ENCODE measurements at regions not wholly inside any gene's neighbourhood (a gene's known extent, or its start where the extent isn't known, plus 50 kb on each side); places are given as distances from the start of the nearest gene placed in this dataset.
"Not testable (repeated sequence)": the region's sequence is repeated elsewhere in the genome, so short reads cannot be mapped to it uniquely, and the experiment has no call there.

DNA sequence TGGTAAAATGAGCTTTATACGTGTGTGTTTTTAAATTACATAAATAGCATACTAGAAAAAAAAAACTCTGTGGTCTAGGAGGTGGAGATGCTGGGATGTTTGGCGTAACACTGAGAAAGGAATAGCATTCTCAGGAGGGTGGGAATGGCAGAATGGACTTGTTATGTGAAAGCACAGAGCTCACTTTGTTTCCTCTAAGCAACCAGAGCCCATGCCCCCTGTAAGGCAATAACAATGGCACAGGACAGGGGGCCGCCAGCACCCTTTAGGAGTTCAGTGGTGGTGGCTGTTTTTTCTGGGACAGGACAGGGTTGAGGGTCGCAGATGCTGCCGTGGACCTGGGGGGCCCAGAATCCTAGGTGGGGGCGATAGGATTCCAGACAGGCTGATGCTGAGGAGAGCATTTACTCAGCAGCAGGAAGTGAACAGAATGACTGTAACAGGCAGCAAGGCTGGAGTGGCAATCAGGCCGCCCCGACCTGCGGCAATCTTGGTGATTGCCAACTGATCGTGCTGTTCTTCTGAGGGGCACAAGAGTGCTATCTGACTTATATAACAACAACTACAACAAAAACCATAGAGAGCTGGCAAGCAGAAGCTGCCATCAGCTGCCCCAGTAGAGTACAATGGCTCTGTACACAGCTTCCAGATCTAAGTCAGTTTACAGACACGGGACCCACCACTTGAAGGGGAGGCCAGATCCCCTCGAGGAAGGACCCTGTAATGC lies 160.4 kb downstream of the UACA start:
- DNase-seq (ENCODE audit: low read depth): no peak

DNA sequence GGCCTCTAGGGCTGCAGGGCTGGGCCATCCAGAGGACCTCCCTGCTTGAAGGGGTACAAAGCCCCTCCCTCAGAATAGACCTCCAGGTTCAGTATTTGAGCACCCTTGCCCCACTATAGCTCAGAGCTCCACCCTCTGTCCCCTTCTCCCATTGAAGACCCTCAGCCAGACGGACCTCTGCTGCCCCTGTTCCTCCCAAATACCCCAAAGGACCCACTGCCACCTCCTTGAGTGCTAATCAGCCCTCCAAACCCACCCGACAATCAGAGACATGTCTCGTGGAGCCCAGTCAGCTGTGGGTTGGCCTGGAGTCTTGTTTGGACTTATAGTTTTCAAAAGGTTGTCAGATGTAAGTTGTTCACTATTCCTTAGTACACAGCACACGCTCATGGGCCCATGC lies 161.1 kb downstream of the UACA start:
- no peak for DNase-seq (ENCODE audit: low read depth)

DNA sequence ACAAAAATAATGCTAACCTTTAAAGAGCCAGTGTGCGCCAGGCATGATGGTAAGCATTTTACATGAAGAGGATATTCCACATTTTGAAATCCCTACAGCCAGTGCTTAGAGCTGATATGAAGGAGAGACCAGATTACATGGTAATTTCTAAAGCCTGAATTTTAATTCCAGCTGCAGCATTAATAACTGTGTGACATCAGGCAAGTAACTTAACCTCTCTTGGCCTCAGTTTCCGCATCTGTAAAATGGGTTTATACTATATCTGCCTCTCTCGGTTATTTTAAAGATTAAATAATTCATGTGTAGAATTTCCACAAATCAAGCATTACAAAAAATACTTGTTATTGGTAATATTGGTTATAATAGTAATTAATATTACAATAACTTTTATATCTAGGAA lies 165.4 kb downstream of the UACA start:
- DNase-seq (ENCODE audit: low read depth): no peak

DNA sequence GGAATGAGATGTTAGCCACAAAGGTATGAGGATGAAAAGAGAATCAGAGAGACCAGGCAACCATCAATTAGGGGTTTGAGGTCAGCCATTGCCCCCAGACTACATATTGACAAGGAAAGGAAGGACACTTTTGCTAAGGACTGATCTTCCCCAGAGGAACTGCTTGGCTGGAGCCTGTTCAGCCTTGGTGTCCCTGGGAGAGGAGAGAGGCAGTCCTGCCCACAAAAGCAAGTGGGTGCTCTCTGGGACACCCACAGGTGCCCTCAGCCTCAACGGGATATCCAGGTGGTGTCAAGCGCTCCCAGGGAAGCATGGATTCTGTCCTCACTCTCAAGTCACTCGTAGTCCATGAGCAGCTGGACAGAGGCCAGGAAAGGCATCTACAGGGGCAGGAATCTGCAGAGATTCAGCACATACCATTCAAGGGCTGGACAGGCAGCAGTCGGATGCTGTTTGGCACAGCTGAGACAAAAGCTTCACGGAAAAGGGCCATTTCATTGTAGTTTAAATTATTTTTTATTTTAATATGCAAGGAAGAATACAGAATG lies 166.2 kb downstream of the UACA start:
- DNase-seq (ENCODE audit: low read depth): peak; percentile 61

DNA sequence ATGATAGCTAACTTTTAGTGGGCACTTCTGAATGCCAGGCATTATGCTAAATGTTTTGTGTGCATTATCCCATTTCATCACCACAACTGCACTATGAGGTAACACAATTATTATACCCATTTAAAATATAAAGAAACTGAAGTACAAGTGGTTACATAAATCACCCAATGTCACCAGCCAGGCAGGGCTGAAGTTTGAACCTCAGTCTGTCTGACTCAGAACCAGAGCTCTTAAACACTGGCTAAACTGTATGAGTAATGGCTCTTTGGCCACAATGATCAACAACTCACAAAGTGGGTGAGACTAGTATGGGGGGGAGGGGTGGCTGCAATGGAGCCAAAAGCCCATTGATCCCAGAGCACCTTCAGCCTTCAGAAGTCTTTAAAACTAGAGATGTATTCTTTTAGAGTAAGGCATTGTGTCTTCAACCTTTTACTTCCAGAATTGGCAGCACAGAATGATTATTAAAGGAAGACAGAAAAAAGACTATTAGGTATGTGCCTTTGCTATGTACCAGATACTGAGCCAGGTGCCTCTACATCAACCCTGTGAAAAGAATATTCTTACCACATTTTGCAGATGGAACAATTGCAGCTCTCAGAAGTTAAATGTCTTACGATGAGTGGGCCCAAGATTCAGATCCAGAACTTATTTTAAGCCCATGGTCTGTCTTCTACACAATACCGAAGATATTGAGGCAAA lies 166.9 kb downstream of the UACA start:
- peak; percentile 97 for DNase-seq (ENCODE audit: low read depth)

DNA sequence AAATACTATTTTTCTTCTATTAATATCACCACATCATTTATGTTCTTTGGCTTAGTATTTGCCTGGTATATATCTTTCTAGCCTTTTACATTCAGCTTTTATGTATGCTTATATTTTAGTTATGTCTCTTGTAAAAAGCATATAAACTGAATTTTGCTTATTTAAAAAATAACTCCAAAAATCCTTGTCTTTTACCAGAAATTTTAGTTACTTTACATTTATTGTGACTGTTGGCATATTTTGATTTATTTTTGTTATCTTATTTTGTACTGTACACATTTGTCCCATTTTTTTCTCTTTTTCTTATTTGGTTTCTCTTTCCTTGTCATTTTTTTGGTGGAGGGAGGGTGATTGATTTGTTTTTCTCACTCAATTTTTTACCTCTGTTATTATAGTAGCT lies 169.6 kb downstream of the UACA start:
- no peak for DNase-seq (ENCODE audit: low read depth)

DNA sequence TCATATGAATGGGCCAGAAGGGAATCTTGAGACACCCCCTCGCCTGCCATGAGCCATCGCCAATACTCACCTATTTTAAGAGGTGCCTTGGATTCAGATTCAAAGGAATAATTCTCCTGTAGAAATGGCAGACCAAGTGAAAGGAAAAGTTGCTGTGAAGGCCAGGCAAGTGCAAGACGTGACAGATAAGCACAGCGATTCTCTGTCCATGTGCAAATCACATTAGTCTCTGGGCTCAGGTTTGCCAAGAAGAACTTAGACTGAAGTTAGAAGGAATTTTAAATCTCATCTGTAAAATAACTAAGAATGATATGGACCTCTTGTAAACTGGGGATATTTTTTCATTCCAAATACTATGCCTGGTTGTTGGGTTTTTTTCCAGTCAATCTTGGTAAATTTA lies 173.6 kb downstream of the UACA start:
- no peak for DNase-seq (ENCODE audit: low read depth)

DNA sequence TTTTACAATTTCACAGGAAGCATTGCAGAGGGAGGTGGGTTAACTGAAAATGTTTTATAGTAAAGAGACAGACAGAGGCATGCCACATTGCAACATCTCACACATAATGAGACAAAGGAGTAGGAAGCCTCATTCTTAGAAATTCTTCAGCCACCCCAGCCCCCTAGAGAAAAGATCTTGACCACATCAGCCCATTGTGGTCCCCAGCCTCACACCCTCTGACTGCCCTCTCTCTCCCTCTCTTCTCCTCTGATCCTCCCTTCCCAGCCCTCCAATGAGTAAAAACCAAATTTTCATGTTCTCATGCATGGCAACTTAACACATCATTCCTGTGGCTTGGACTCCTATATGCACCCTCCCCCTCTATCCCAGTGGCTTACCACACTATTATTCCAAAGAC lies 174.1 kb downstream of the UACA start:
- DNase-seq (ENCODE audit: low read depth): peak; percentile 91

DNA sequence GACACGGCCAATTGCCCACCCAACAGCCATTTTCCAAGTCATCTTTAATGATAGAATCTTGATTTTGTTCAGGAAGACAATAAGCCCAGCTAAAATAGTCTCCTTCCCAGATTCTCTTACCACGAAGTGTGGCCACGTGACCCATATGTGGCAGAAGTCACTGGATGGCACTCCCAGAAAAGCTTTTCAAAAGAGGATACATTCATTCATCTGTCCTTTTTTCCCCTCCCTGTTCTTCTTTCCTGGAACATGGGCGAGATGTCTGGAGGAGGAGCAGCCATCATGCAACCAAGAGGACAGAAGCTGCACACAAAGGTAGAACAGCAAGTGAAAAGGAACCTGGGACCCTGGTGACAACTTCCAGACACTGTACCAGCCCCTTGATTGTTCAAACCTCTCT lies 174.7 kb downstream of the UACA start:
- no peak for DNase-seq (ENCODE audit: low read depth)

DNA sequence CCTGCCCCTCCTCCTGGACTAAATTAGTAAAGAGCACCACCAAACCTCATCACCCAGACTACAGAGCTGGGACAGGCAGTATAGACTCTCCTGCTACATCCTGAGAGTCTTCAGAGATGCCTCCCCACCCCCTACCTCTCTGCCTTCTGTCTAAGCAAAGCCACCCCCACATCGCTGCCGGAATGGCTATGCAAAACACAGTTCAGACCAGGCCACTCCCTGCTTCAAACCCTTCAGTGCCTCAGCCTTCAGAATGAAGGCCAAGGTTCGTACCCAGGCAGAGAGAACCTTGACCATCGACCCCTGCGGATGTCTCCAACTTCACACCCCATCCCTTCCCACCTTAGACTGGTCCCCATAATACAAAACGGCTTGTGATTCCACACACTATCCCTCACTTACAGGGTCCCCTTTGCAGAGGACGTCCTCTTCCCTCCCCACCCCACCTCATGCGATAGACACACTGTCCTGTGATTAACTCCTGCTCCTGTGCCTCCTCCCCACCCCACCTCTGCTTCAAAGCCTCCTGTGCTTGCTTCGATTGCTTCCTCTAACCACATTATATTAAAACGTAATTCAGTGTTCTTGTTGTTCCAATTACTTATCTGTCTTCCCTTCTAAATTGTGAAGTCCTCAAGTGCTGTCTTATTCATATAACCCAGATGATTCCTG lies 175.3 kb downstream of the UACA start:
- DNase-seq (ENCODE audit: low read depth): no peak

DNA sequence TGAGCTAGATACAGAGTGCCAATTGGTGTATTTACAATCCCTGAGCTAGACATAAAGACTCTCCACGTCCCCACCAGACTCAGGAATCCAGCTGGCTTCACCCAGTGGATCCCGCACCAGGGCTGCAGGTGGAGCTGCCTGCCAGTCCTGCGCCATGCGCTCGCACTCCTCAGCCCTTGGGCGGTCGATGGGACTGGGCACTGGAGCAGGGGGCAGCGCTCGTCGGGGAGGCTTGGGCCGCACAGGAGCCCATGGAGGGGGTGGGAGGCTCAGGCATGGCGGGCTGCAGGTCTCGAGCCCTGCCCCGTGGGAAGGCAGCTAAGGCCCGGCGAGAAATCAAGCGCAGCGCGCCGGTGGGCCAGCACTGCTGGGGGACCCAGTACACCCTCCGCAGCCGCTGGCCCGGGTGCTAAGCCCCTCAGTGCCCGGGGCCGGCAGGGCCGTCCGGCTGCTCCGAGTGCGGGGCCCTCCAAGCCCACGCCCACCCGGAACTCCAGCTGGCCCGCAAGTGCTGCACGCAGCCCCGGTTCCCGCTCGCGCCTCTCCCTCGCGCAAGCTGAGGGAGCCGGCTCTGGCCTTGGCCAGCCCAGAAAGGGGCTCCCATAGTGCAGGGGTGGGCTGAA lies 176.2 kb downstream of the UACA start:
- DNase-seq (ENCODE audit: low read depth): not testable (repeated sequence)

DNA sequence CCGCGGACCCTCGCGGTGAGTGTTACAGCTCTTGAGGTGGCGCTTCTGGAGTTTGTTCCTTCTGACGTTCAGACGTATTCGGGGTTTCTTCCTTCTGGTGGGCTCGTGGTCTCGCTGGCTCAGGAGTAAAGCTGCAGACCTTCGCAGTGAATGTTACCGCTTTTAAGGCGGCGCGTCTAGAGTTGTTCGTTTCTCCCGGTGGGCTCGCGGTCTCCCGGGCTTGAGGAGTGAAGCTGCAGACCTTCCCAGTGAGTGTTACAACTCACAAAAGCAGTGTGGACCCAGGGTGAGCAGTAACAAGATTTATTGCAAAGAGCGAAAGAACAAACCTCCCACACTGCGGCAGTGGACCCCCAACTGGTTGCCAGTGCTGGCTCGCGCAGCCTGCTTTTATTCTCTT lies 177.1 kb downstream of the UACA start:
- DNase-seq (ENCODE audit: low read depth): no peak

DNA sequence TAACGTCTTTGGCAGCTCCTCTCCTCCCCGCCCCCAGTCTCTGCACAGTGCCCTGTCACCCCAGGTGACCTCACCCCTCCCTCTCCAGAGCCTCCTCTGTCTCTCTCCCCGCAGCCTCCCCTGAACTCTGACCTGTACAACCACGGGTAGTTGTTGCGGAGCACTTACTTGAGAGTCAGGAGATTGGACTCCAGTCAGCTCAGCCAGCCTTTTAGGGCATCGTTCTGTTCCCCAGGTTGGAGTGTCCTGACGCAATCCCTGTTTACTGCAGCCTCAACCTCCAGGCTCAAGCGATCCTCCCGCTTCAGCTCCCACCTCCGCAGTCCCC lies 177.7 kb downstream of the UACA start:
- no peak for DNase-seq (ENCODE audit: low read depth)

DNA sequence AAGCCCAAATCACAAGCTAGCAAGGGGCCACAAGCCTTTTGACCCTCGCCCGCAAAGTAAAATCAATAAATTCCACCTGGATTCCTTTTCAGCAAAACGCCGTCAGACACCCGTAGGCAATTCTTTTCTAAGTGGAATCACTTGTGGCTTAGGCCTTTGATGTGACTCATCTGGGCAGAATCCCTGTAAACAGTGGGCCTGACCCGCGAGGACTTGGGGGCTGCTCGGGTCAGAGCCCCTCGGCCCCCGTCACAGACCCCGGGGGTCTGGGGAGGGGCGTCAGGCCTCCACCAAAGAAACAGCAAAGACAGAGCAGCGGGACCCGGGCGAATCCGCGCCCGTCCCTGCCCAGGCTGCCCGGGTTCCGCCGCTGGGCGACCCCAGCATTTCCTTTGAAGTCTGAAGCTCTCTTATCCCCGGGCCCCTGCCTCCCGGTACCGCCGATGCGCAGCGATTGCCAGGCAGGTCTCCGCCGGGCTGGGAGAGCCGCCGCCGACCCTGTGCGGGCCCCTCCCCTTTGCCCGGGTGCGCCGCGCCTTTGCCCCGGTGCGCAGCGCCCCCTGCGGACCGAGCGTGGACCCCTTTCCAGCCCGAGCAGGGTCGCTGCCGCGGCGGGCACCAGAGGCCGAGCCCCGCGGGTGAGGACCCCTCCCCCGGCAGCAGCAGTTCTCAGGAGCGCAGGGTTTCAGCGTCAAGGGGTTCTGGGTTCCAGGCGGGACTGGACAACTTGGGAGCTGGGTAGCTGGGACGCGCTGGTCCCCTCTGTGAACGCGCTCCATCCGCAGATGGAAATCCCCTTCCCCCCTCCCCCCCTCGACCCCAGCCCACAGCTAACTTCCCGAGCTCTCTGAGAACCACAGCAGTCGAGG lies 178.3 kb downstream of the UACA start:
- peak; percentile 78 for DNase-seq (ENCODE audit: low read depth)

DNA sequence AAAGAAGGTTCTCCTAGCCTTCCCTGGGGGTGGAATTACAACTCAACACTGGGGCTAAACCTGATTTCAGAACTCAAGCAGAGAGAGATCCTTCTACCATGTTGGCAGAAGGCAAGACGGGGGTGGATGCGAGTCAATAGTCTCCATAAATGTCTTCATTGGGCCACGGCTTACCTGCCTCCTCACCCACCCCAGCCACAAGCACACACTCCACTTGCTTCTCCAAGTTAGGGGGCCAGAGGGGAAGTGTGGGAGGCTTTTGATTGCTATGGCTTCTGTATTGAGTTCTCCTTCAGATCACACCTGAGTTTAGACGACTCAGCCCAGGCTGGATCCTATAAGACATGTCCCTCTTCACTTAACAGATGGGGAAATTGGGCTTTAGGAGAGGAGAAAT lies 178.9 kb downstream of the UACA start:
- DNase-seq (ENCODE audit: low read depth): no peak

DNA sequence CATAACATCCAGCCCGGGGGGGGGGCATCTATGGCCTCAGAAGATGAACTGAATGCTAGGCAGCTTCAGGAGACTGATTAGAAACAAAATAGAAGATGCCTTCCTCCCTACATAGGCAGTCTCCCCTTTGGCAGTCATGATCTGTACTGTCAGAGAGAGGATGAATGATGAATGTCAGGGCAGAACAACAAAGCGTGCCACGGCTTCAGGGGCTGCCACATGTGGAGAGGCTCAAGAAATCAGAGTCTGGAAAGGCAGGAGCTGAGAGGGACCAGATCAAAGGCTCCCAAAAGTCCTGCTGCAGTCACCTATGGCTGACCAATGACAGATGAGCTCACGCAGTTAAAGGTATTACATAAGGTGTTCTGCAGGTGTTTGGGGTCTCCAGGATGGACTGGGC lies 180.4 kb downstream of the UACA start:
- no peak for DNase-seq (ENCODE audit: low read depth)

DNA sequence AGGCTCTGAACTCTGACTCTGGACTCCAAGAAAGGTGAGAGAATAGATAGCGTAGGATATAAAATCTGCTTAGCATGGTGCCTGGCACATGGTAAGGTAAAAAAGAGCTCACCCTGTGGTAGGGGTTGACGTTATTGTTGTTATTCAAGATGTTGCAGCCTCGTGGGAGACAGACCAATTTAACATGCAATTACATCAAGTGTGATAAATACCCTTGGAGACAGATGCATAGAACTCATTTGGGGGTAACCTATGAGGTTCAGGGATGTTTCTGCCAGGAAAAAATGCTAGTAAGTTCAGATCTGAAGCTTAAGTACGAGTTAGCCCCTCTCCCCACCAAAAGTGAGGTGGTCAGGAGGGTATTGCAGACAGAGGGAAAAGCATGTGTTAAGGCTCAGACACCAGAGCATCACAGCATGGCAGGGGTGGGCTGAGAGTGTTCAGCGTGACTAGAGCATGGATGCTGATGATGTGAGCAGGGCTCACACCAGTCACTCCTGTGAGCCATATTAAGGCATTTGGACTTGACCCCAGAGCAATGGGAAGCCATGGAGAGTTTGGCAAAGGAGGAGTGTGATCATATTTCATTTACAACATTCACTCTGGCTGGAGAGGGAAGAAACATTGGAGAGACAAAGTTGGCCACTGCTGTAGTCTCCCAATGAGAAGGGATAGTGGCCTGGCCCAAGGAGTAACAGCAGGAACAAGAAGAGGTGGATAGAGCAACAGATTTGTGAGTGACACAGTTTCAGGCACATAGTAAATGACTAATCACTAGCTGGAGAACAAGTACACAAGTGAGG lies 181.0 kb downstream of the UACA start:
- no peak for DNase-seq (ENCODE audit: low read depth)

DNA sequence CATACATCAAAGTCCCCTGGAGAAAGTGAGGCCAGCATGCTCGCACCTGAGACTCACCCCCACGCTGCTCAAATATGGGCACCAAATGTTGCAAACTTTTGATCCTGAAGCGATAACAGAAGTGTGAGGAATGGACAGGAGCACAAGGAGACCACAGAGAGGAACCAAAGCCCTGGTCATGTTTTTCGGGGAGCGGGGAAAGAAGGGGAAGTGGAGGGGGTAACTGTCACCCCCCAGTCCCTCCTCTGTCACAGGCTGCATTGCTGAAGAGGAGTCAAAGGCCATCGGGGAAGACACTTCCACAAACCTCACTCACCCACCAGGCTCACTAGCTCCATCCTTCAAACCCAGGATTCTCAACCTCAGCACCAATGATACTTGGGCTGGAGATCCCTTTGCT lies 182.4 kb downstream of the UACA start:
- DNase-seq (ENCODE audit: low read depth): no peak

DNA sequence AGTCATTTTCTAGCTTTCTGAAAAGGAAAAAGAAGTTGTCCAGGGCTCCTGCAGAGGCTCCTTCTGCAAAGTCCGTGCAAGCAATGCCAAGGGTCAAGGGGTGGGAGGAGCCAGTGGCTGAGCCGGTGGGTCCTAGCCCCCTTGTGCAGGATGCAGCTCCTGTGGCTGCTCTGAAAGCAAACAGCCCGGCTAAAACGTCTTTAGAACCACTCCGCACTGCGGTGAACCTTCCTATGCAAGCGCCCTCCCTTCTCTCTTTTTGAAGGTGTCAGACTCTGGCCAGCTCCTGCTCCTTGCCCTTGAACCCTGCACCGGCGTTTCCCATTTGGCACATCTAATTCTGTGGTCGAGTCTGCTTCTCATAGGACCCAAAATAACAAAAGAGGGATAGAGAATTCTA lies 183.1 kb downstream of the UACA start:
- no peak for DNase-seq (ENCODE audit: low read depth)

DNA sequence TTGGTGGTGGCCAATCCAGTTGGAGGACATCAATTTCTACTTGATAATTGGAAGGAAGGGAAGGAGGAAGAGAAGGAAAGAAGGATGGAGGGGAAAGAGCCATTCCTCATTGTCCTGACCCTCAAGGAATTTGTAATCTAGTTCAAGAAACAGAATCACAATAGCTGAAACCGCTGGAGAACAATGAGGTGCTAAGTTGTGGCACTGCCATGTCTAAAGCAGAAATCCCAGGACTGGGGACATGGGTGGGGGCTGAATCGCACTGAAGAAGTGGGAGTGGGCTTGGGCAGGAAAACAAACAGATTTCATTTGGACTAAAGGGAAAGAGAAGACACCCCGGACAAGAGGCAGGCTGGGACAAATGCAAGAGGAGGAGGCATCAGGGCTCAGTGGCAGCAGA lies 183.6 kb downstream of the UACA start:
- no peak for DNase-seq (ENCODE audit: low read depth)

DNA sequence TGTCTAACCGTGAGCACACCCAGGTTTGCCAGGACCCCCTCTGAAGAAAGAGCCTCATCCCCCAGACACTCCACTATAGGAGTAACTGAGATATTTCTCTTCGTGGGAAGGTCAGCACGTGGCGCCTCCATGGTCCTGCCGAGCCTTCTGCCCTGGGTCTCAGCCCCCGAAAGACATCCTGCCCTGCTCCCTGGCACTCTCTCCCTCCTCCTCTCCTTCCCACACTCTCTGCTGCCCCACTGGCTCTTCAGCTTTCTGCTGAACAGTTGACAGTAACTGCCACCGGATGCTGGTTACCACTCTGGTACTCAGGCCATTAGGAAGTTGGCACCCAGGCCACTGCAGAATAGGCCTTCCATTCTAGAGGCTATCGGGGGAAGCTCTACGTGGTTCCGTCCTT lies 185.2 kb downstream of the UACA start:
- no peak for DNase-seq (ENCODE audit: low read depth)

All from renal cortical epithelial cell (primary cell).